Psoas muscle (tissue), 7 donors: ENCODE measurements at regions not wholly inside any gene's neighbourhood (a gene's known extent, or its start where the extent isn't known, plus 50 kb on each side); places are given as distances from the start of the nearest gene placed in this dataset.

Experiments
- ATAC-seq, 4 donors: fragments of 200-7000 bp; cut with Tn5 transposase; one replicate each; pipeline ENCODE4 v1.9.1; 2020; ENCODE audit warnings: moderate library complexity in 3 of 4, mild to moderate bottlenecking in 2 of 4
- DNase-seq, 2 donors: peaks; one replicate each; pipeline ENCODE4 v3.0.0-alpha.2; 2020
- H3K27ac ChIP-seq: fragments of 200-600 bp; one replicate; pipeline ENCODE4 v1.8.0; 2022
- H3K27me3 ChIP-seq, 3 donors: fragments of 200-600 bp in 1 of 3; one replicate each; pipeline versions ENCODE4 v1.6.1 to v1.8.0; 2013 to 2022; ENCODE audit warnings: low read length in 2 of 3, mild to moderate bottlenecking in 2 of 3, moderate library complexity in 1 of 3; ENCODE audit not compliant: insufficient read depth in 3 of 3
- H3K36me3 ChIP-seq, 2 donors: fragments of 200-600 bp in 1 of 2; one replicate each; pipeline versions ENCODE4 v1.6.1 to v1.8.0; 2013 to 2022; ENCODE audit warnings: low read depth in 1 of 2, mild to moderate bottlenecking in 1 of 2, moderate library complexity in 1 of 2; ENCODE audit not compliant: insufficient read depth in 1 of 2
- H3K4me1 ChIP-seq: fragments of 200-600 bp; one replicate; pipeline ENCODE4 v1.8.0; 2022
- H3K4me3 ChIP-seq: fragments of 200-600 bp; one replicate; pipeline ENCODE4 v1.8.0; 2022; ENCODE audit warnings: mild to moderate bottlenecking
- H3K9me3 ChIP-seq: fragments of 200-600 bp; one replicate; pipeline ENCODE4 v1.8.0; 2022
- WGBS, 3 donors: extraction: QIAGEN DNeasy Blood & Tissue Kit; methylation state at CpG; one replicate each; pipeline versions ENCODE4 v1.1.6 to v1.1.7; 2013; 5-methylcytosine and 5-hydroxymethylcytosine counted together
- intact Hi-C, 2 donors: fragments of 100-400 bp; cut with DNase I; formaldehyde crosslinking; loops; one replicate each; pipeline versions ENCODE4 v1.11.0 to v1.14.2; 2022
- TF ChIP-seq, protein P1 (sequence below): fragments of 200-600 bp; IDR thresholded peaks from one replicate; pipeline ENCODE4 v1.8.0; 2022; ENCODE audit warnings: antibody characterized with exemption
- donor health status: healthy with polysubstance abuse.
- donor health status: DM: no; HTN: no; CAD: no; lungs with moderate emphysema.
- donor health status: Bipolar disorder and iron deficiency.
- donor health status: healthy.
- donor health status: DM: yes; HTN: yes; CAD: no.
- donor health status: DM: no; HTN: no; CAD: no.
- donor health status: DM: yes; HTN: yes; CAD: no.

- DNase-seq (peak; percentile 19 to 61), ATAC-seq (peak in 3 of 4 donors; percentile 76 to 86 (median 77))
- WGBS, 3 donors: 84 to 89% (median 84%) methylated on average over 4 of the region's 4 CpGs
- Histone ChIP-seq H3K4me1 (no peaks in the 10 kb centered on the region), H3K9me3 (no peaks in the 10 kb centered on the region), H3K36me3 (no peaks in the 10 kb centered on the region), H3K27ac (no peak overlapping the region), H3K27me3 (no peaks in the 10 kb centered on the region), H3K4me3 (no peak overlapping the region)
- intact Hi-C loops: loop anchor here (5.0 kb wide), 2 partner anchors 67 to 162 kb away; no protein-coding TSS in a partner anchor
- TF ChIP-seq, protein P1, sequence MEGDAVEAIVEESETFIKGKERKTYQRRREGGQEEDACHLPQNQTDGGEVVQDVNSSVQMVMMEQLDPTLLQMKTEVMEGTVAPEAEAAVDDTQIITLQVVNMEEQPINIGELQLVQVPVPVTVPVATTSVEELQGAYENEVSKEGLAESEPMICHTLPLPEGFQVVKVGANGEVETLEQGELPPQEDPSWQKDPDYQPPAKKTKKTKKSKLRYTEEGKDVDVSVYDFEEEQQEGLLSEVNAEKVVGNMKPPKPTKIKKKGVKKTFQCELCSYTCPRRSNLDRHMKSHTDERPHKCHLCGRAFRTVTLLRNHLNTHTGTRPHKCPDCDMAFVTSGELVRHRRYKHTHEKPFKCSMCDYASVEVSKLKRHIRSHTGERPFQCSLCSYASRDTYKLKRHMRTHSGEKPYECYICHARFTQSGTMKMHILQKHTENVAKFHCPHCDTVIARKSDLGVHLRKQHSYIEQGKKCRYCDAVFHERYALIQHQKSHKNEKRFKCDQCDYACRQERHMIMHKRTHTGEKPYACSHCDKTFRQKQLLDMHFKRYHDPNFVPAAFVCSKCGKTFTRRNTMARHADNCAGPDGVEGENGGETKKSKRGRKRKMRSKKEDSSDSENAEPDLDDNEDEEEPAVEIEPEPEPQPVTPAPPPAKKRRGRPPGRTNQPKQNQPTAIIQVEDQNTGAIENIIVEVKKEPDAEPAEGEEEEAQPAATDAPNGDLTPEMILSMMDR: peak; percentile 53
Measured at GRCh38 chr11:112453601-112454577, 193.2 kb upstream of the PLET1 start.

- 93 to 96% (median 94%) methylated on average over 4 of the region's 4 CpGs for WGBS, 3 donors
- TF ChIP-seq, protein P1: no peak
- Histone ChIP-seq H3K27me3 (no peaks in the 10 kb centered on the region), H3K27ac (no peak overlapping the region), H3K9me3 (no peaks in the 10 kb centered on the region), H3K4me1 (no peaks in the 10 kb centered on the region), H3K4me3 (no peak overlapping the region), H3K36me3 (no peaks in the 10 kb centered on the region)
- ATAC-seq (no peak), DNase-seq (no peak)
- intact Hi-C loops: loop anchor here (5.0 kb wide), 2 partner anchors 68 to 163 kb away; no protein-coding TSS in a partner anchor
Measured at GRCh38 chr11:112454841-112455240, 194.2 kb upstream of the PLET1 start.

- no peaks in the 10 kb centered on the region for H3K36me3 ChIP-seq
- no peaks in the 10 kb centered on the region for H3K9me3 ChIP-seq
- no peak overlapping the region for H3K27ac ChIP-seq
- ATAC-seq (no peak), DNase-seq (no peak)
- no peak overlapping the region for H3K4me3 ChIP-seq
- no peaks in the 10 kb centered on the region for H3K27me3 ChIP-seq
- H3K4me1 ChIP-seq: no peaks in the 10 kb centered on the region
- TF ChIP-seq, protein P1: no peak
- WGBS, 3 donors: 77 to 88% (median 86%) methylated on average over 1 of the region's 1 CpG
- intact Hi-C loops: no loop called here
Measured at GRCh38 chr11:112455791-112456190, 195.1 kb upstream of the PLET1 start.

DNA sequence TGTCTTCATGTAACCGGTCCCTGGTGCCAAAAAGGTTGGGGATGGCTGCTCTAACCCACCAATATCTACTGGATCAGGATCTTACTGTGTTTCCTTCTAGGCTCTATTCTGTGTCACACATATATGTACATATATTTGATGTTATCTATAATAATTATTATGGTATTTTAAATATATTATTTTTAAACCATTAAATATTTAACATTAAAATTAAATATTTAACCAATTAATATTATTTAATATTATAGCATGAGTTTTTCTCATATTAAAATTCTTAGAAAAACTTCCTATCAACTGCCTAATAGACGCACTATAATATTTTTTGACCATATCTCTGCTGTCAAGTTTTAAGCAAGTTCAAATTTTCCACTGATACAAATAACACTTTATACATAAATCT, 196.9 kb upstream of the PLET1 start:
- no peak for DNase-seq
- ATAC-seq: no peak
- Histone ChIP-seq H3K27me3 (peaks cover 0 to 2% (median 0%) of the 10 kb centered on the region in 3 donors), H3K36me3 (no peaks in the 10 kb centered on the region), H3K4me3 (no peak overlapping the region), H3K9me3 (no peaks in the 10 kb centered on the region), H3K4me1 (no peaks in the 10 kb centered on the region), H3K27ac (no peak overlapping the region)
- 90 to 93% (median 90%) methylated on average over 2 of the region's 2 CpGs for WGBS, 3 donors
- TF ChIP-seq, protein P1: no peak
- intact Hi-C loops: no loop called here
